K562 (cell line): ENCODE measurements at regions not wholly inside any gene's neighbourhood (a gene's known extent, or its start where the extent isn't known, plus 50 kb on each side); places are given as distances from the start of the nearest gene placed in this dataset.

Source experiments
- ATAC-seq: fragments of 200-7000 bp; cut with Tn5 transposase; 3 replicates; pipeline ENCODE4 v1.9.1; 2020; ENCODE audit warnings: moderate library complexity
- BruUV-seq: library from RNA; stranded (reverse); fragments of 400-500 nt; replicated peaks from 2 replicates; lab custom pipeline; 2021; lab: Mats Ljungman, UMichigan
- CTCF ChIA-PET: fragments of 300-600 bp; formaldehyde crosslinking; extraction: SDS; loops from one replicate; lab custom pipeline; 2021; ENCODE audit warnings: low intra/inter-chr PET ratio; lab: Yijun Ruan, JAX
- POLR2A ChIA-PET: fragments of 300-600, 350-650 bp; sonication (Branson Sonifier 250); formaldehyde crosslinking; extraction: SDS; loops from one replicate; lab custom pipeline; 2021; ENCODE audit warnings: antibody characterized with exemption, inconsistent platforms; lab: Yijun Ruan, JAX
- DNase-seq, 4 experiments: peaks; one replicate each; pipeline versions ENCODE4 v3.0.0 to v3.0.0-alpha.2; 2011 to 2018; ENCODE audit warnings: low spot score in 3 of 4, mixed read lengths in 3 of 4; ENCODE audit errors: extremely low read depth in 1 of 4
- FAIRE-seq: peaks from 2 replicates; lab custom pipeline; 2011; peaks lifted over from hg19 to GRCh38; lab: Jason Lieb, UNC
- H2AFZ ChIP-seq: 2 replicates; pipeline ENCODE4 v1.6.0; 2011; ENCODE audit warnings: low read depth, low read length, control low read depth, inconsistent platforms
- H3K27ac ChIP-seq: fragments of 200-600 bp; 3 replicates; pipeline ENCODE4 v1.8.0; 2011; ENCODE audit warnings: low read depth, mild to moderate bottlenecking, control low read depth, inconsistent platforms, low read length, moderate library complexity, mixed read lengths; ENCODE audit errors: extremely low read depth
- H3K27me3 ChIP-seq, 2 experiments: fragments of 300-600 bp in 1 of 2; 2 replicates in 1 of 2; 3 replicates in 1 of 2; pipeline versions ENCODE4 v1.6.0 to v1.8.0; 2011; ENCODE audit warnings: inconsistent platforms in 2 of 2, low read length in 2 of 2, mild to moderate bottlenecking in 1 of 2, mixed read lengths in 1 of 2, moderate library complexity in 1 of 2; ENCODE audit not compliant: control insufficient read depth in 2 of 2, insufficient read depth in 2 of 2
- H3K36me3 ChIP-seq: fragments of 300-600 bp; 3 replicates; pipeline ENCODE4 v1.8.0; 2011; ENCODE audit warnings: mild to moderate bottlenecking, low read length, inconsistent platforms; ENCODE audit not compliant: control insufficient read depth, insufficient read depth
- H3K4me1 ChIP-seq, 2 experiments: fragments of 200-600 bp in 1 of 2; replicated peaks in 1 of 2; 2 replicates in 1 of 2; 3 replicates in 1 of 2; pipeline versions ENCODE4 v1.5.1 to v1.8.0; 2011; ENCODE audit warnings: inconsistent platforms in 2 of 2, low read length in 2 of 2, mild to moderate bottlenecking in 1 of 2, mixed read lengths in 1 of 2, moderate library complexity in 1 of 2; ENCODE audit not compliant: control insufficient read depth in 2 of 2, insufficient read depth in 2 of 2
- H3K4me2 ChIP-seq: 2 replicates; pipeline ENCODE4 v1.6.1; 2011; ENCODE audit warnings: low read length, control low read depth, inconsistent platforms, mixed read lengths; ENCODE audit not compliant: insufficient read depth
- H3K4me3 ChIP-seq: fragments of 200-600 bp; sonication (generic), shearing (Covaris generic); 2 replicates; pipeline ENCODE4 v1.5.1; 2016; ENCODE audit warnings: control low read depth, inconsistent platforms
- H3K79me2 ChIP-seq: fragments of 200-600 bp; 3 replicates; pipeline ENCODE4 v1.8.0; 2011; ENCODE audit warnings: low read length, inconsistent platforms; ENCODE audit not compliant: control insufficient read depth, insufficient read depth
- H3K9ac ChIP-seq, 2 experiments: 2 replicates each; pipeline versions ENCODE4 v1.6.0 to v1.6.1; 2011; ENCODE audit warnings: low read depth in 2 of 2, low read length in 2 of 2, control low read depth in 1 of 2, inconsistent platforms in 1 of 2, mild to moderate bottlenecking in 1 of 2, mixed read lengths in 1 of 2; ENCODE audit not compliant: insufficient read depth in 1 of 2
- H3K9me1 ChIP-seq: one replicate; pipeline ENCODE4 v1.6.0; 2011; ENCODE audit warnings: inconsistent platforms, mild to moderate bottlenecking, low read length, moderate library complexity; ENCODE audit not compliant: control insufficient read depth, insufficient read depth
- H3K9me3 ChIP-seq: replicated peaks from 2 replicates; pipeline ENCODE4 v1.5.1; 2011; ENCODE audit warnings: low read depth, low read length, inconsistent platforms; ENCODE audit not compliant: control insufficient read depth, insufficient read depth
- H4K20me1 ChIP-seq: replicated peaks from 2 replicates; pipeline ENCODE4 v1.6.1; 2011; ENCODE audit warnings: low read length, inconsistent platforms, mixed read lengths; ENCODE audit not compliant: control insufficient read depth, insufficient read depth
- AFF1 ChIP-seq, 2 experiments: fragments of 450-650 bp; IDR thresholded peaks; 2 replicates each; pipeline ENCODE4 v1.6.1; 2018; ENCODE audit warnings: mild to moderate bottlenecking in 2 of 2, low read depth in 1 of 2; ENCODE audit not compliant: partially characterized antibody in 2 of 2
- EP300 ChIP-seq: IDR thresholded peaks from 2 replicates; pipeline ENCODE4 v1.6.1; 2012; ENCODE audit warnings: low read length, improper control_type of control experiment
- HMG20B ChIP-seq: fragments of 250-450 bp; sonication (Bioruptor Pico); IDR thresholded peaks from 2 replicates; pipeline ENCODE4 v1.5.0; 2021; ENCODE audit warnings: mild to moderate bottlenecking
- HOXB6 ChIP-seq: fragments of 250-450 bp; sonication (Bioruptor Pico); IDR thresholded peaks from 2 replicates; pipeline ENCODE4 v1.5.1; 2022; ENCODE audit warnings: mild to moderate bottlenecking, borderline replicate concordance
- KHSRP ChIP-seq: fragments of 450-650 bp; IDR thresholded peaks from 2 replicates; pipeline ENCODE4 v1.6.1; 2017
- MCM7 ChIP-seq, 2 experiments: fragments of 450-650 bp; IDR thresholded peaks; 2 replicates each; pipeline ENCODE4 v1.6.1; 2016 to 2018
- RBBP5 ChIP-seq: fragments of 200-600 bp; sonication (generic); IDR thresholded peaks from 2 replicates; pipeline ENCODE4 v1.6.1; 2012; ENCODE audit warnings: borderline replicate concordance, mild to moderate bottlenecking, low read length, control low read depth, inconsistent platforms; ENCODE audit not compliant: insufficient read depth, poor library complexity, severe bottlenecking
- RFX1 ChIP-seq: fragments of 450-650 bp; IDR thresholded peaks from 2 replicates; pipeline ENCODE4 v1.6.1; 2016; ENCODE audit warnings: mild to moderate bottlenecking, moderate library complexity
- SMAD2 ChIP-seq: fragments of 150-350 bp; IDR thresholded peaks from 2 replicates; pipeline ENCODE4 v1.6.1; 2014; ENCODE audit warnings: low read depth, mild to moderate bottlenecking, low read length
- TAL1 ChIP-seq: fragments of 450-650 bp; IDR thresholded peaks from 2 replicates; pipeline ENCODE4 v1.6.1; 2016; ENCODE audit warnings: mild to moderate bottlenecking
- USF2 ChIP-seq: sonication (generic); formaldehyde crosslinking; IDR thresholded peaks from 2 replicates; pipeline ENCODE4 v1.5.0; 2020; ENCODE audit warnings: missing genetic modification reagents
- XRCC3 ChIP-seq: fragments of 450-650 bp; IDR thresholded peaks from 2 replicates; pipeline ENCODE4 v1.6.1; 2017; ENCODE audit warnings: mild to moderate bottlenecking, moderate library complexity
- ZNF23 ChIP-seq: fragments of 250-450 bp; sonication (Bioruptor Pico); IDR thresholded peaks from 2 replicates; pipeline ENCODE4 v1.4.0; 2020; ENCODE audit warnings: mild to moderate bottlenecking
- ZNF354B ChIP-seq: fragments of 250-450 bp; sonication (Bioruptor Pico); IDR thresholded peaks from 2 replicates; pipeline ENCODE4 v1.4.0; 2020
- ZNF507 ChIP-seq: conservative IDR thresholded peaks from 2 replicates; pipeline ENCODE4 v1.6.1; 2017; ENCODE audit warnings: missing genetic modification characterization, missing compliant biosample characterization
- WGBS: fragments of 100-300 bp; shearing (Covaris generic); methylation state at CpG from one replicate; pipeline ENCODE4 v1.1.6; 2016; ENCODE audit warnings: low coverage, mixed read lengths; ENCODE audit not compliant: insufficient coverage; ENCODE audit errors: missing lambda C conversion rate; 5-methylcytosine and 5-hydroxymethylcytosine counted together
- in situ Hi-C: fragments of 300-500 bp; cut with MboI; formaldehyde crosslinking; loops from 4 replicates; pipeline ENCODE4 v1.15.0; 2018; ENCODE audit warnings: inconsistent platforms, mixed read lengths
- intact Hi-C: fragments of 100-400 bp; cut with micrococcal nuclease; formaldehyde crosslinking; loops from 2 replicates; pipeline ENCODE4 v1.14.2; 2022
- TF ChIP-seq, protein P1 (sequence below): sonication (generic); formaldehyde crosslinking; IDR thresholded peaks from 2 replicates; pipeline ENCODE4 v1.8.1; 2022; ENCODE audit warnings: missing genetic modification reagents

DNA sequence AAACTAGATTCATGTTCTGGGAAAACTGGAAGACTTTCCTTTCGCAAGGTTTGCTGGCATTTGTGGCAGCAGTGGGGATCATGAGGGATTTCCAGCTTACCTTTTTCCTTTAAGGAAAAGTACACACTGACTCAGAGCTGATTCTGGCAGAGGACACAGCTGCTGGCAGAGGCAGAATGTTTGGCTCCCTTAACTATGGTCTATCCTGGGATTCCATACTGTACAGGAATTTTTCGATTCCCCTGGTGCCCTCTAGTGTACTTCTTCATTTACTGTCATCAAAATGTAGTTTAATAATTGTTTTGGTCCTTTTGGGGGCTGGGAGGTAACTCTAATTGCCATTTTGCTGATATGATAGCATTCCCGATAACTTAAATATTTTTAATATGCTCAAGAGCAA lies 152.7 kb downstream of the GABRG1 start:
- BruUV-seq, result no TSS peak
- WGBS, result 8% methylated on average over 3 of the region's 3 CpGs
- DNase-seq (no peak), FAIRE-seq (no peak), ATAC-seq (no peak)
- no peak overlapping the region for H3K4me2 ChIP-seq
- no peaks in the 10 kb centered on the region for H3K36me3 ChIP-seq
- no peaks in the 10 kb centered on the region for H3K79me2 ChIP-seq
- no peaks in the 10 kb centered on the region for H3K9me1 ChIP-seq
- no peaks in the 10 kb centered on the region for H3K27me3 ChIP-seq
- TF ChIP-seq AFF1 (IDR thresholded peaks at IDR 0.05; ENCODE audit: low read depth in 1 of 2, partially characterized antibody in 2 of 2), result no peak
- TF ChIP-seq ZNF507 (tag), result no peak
- TF ChIP-seq ZNF354B (CRISPR knock-in tag), result no peak
- no peak for TF ChIP-seq ZNF23 (CRISPR knock-in tag)
- TF ChIP-seq SMAD2, result no peak
- TF ChIP-seq, protein P1, sequence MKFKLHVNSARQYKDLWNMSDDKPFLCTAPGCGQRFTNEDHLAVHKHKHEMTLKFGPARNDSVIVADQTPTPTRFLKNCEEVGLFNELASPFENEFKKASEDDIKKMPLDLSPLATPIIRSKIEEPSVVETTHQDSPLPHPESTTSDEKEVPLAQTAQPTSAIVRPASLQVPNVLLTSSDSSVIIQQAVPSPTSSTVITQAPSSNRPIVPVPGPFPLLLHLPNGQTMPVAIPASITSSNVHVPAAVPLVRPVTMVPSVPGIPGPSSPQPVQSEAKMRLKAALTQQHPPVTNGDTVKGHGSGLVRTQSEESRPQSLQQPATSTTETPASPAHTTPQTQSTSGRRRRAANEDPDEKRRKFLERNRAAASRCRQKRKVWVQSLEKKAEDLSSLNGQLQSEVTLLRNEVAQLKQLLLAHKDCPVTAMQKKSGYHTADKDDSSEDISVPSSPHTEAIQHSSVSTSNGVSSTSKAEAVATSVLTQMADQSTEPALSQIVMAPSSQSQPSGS (CRISPR knock-in tag), result no peak
- TF ChIP-seq RBBP5, result no peak
- TF ChIP-seq MCM7 (IDR thresholded peaks at IDR 0.05), result no peak
- no peak for TF ChIP-seq XRCC3
- no peak for TF ChIP-seq HMG20B
- TF ChIP-seq HOXB6, result no peak
- TF ChIP-seq RFX1, result no peak
- no peak for TF ChIP-seq EP300
- TF ChIP-seq KHSRP, result no peak
- TF ChIP-seq USF2 (CRISPR knock-in tag), result no peak
- TF ChIP-seq TAL1, result no peak
- no peak overlapping the region for H3K27ac ChIP-seq
- POLR2A ChIA-PET, result no interaction called here
- no peak overlapping the region for H3K9ac ChIP-seq
- no peaks in the 10 kb centered on the region; the same call in 1 of the 2 replicates for H3K9me3 ChIP-seq
- H2AFZ ChIP-seq, result no peak overlapping the region
- H4K20me1 ChIP-seq, result no peaks in the 10 kb centered on the region
- H3K4me1 ChIP-seq, result no peaks in the 10 kb centered on the region
- no peak overlapping the region for H3K4me3 ChIP-seq
- in situ Hi-C loops (no loop called here), intact Hi-C loops (no loop called here)
- CTCF ChIA-PET, result no interaction called here
